B cell (primary cell): ENCODE measurements at regions not wholly inside any gene's neighbourhood (a gene's known extent, or its start where the extent isn't known, plus 50 kb on each side); places are given as distances from the start of the nearest gene placed in this dataset.
"Not testable (repeated sequence)": the region's sequence is repeated elsewhere in the genome, so short reads cannot be mapped to it uniquely, and the experiment has no call there.

Source experiments
- ATAC-seq: fragments of 200-7000 bp; cut with Tn5 transposase; one replicate; pipeline ENCODE4 v1.10.0; 2021; ENCODE audit warnings: low read depth, mild to moderate bottlenecking, moderate number of reproducible peaks, moderate library complexity
- CTCF ChIA-PET: fragments of 350-600 bp; sonication (Branson Sonifier 250); formaldehyde crosslinking; loops from one replicate; lab custom pipeline; 2021; ENCODE audit warnings: antibody characterized with exemption, inconsistent platforms; lab: Charles Lee
- POLR2A ChIA-PET: fragments of 350-600 bp; sonication (Branson Sonifier 250); formaldehyde crosslinking; loops from one replicate; lab custom pipeline; 2021; ENCODE audit warnings: antibody characterized with exemption; lab: Charles Lee
- DNase-seq: peaks from one replicate; pipeline ENCODE4 v3.0.0; 2013
- H2AFZ ChIP-seq: 2 replicates; pipeline ENCODE4 v1.6.1; 2012; ENCODE audit warnings: mild to moderate bottlenecking, low read depth, low read length; ENCODE audit not compliant: insufficient read depth, poor library complexity, severe bottlenecking
- H3K27ac ChIP-seq, 2 donors: 1 replicate in 1 of 2; 2 replicates in 1 of 2; pipeline ENCODE4 v1.5.1; 2012 to 2013; ENCODE audit warnings: low read length in 2 of 2, mild to moderate bottlenecking in 2 of 2, moderate library complexity in 1 of 2
- H3K27me3 ChIP-seq, 4 experiments: fragments of 200-600 bp in 1 of 4; sonication (generic) in 1 of 4; replicated peaks in 1 of 4; 1 replicate in 2 of 4; 2 replicates in 2 of 4; pipeline versions ENCODE4 v1.6.1 to v1.7.0; 2013 to 2016; ENCODE audit warnings: low read length in 3 of 4, mild to moderate bottlenecking in 2 of 4, mixed read lengths in 1 of 4, moderate library complexity in 1 of 4; ENCODE audit not compliant: insufficient read depth in 4 of 4, control insufficient read depth in 3 of 4; ENCODE audit errors: control extremely low read depth in 1 of 4
- H3K36me3 ChIP-seq, 2 experiments: replicated peaks in 1 of 2; 1 replicate in 1 of 2; 2 replicates in 1 of 2; pipeline versions ENCODE4 v1.6.1 to v1.7.1; 2013; ENCODE audit warnings: low read length in 1 of 2; ENCODE audit not compliant: insufficient read depth in 2 of 2, control insufficient read depth in 1 of 2; ENCODE audit errors: control extremely low read depth in 1 of 2, extremely low read depth in 1 of 2
- H3K4me1 ChIP-seq, 2 donors: fragments of 200-600 bp in 1 of 2; sonication (generic) in 1 of 2; 1 replicate in 1 of 2; 2 replicates in 1 of 2; pipeline versions ENCODE4 v1.5.1 to v1.6.1; 2013 to 2017; ENCODE audit warnings: low read length in 2 of 2; ENCODE audit not compliant: control insufficient read depth in 2 of 2, insufficient read depth in 2 of 2
- H3K4me2 ChIP-seq: replicated peaks from 2 replicates; pipeline ENCODE3; 2012; ENCODE audit warnings: mild to moderate bottlenecking, low read depth, low read length; ENCODE audit not compliant: poor library complexity, severe bottlenecking
- H3K4me3 ChIP-seq, 5 experiments: fragments of 200-600 bp in 1 of 5; sonication (generic) in 1 of 5; 1 replicate in 3 of 5; 2 replicates in 2 of 5; pipeline versions ENCODE4 v1.5.1 to v1.7.0; 2011 to 2016; ENCODE audit warnings: low read length in 4 of 5, mild to moderate bottlenecking in 4 of 5, low read depth in 2 of 5, control low read depth in 1 of 5, moderate library complexity in 1 of 5; ENCODE audit not compliant: insufficient read depth in 1 of 5; ENCODE audit errors: control extremely low read depth in 1 of 5, extremely low read depth in 1 of 5
- H3K79me2 ChIP-seq: fragments of 200-600 bp; sonication (generic); one replicate; pipeline ENCODE4 v1.6.0; 2016; ENCODE audit warnings: low read length; ENCODE audit not compliant: control insufficient read depth, insufficient read depth
- H3K9ac ChIP-seq: fragments of 200-600 bp; sonication (generic); 2 replicates; pipeline ENCODE4 v1.6.1; 2017; ENCODE audit warnings: mild to moderate bottlenecking, low read length, moderate library complexity
- H3K9me3 ChIP-seq, 3 donors: one replicate each; pipeline versions ENCODE4 v1.6.1 to v1.7.1; 2013; ENCODE audit warnings: low read length in 2 of 3; ENCODE audit not compliant: control insufficient read depth in 2 of 3, insufficient read depth in 1 of 3; ENCODE audit errors: control extremely low read depth in 1 of 3
- H4K20me1 ChIP-seq: 2 replicates; pipeline ENCODE4 v1.6.0; 2012; ENCODE audit warnings: mild to moderate bottlenecking, low read length; ENCODE audit not compliant: insufficient read depth, control insufficient read depth, poor library complexity, severe bottlenecking
- H3K27ac Mint-ChIP-seq: one replicate; pipeline ENCODE4 v1.8.0; 2021; ENCODE audit warnings: mixed read lengths
- H3K27me3 Mint-ChIP-seq: one replicate; pipeline ENCODE4 v1.8.0; 2021; ENCODE audit warnings: mixed read lengths
- H3K4me1 Mint-ChIP-seq: one replicate; pipeline ENCODE4 v1.8.0; 2021; ENCODE audit warnings: mixed read lengths
- H3K4me3 Mint-ChIP-seq: one replicate; pipeline ENCODE4 v1.8.0; 2021; ENCODE audit warnings: mixed read lengths
- H3K9me3 Mint-ChIP-seq: one replicate; pipeline ENCODE4 v1.8.0; 2022; ENCODE audit warnings: mixed read lengths; ENCODE audit not compliant: insufficient read depth
- EZH2 ChIP-seq: IDR thresholded peaks from 2 replicates; pipeline ENCODE4 v1.6.1; 2012; ENCODE audit warnings: borderline replicate concordance, low read depth, mild to moderate bottlenecking, moderate library complexity, low read length; ENCODE audit not compliant: insufficient read depth, poor library complexity, severe bottlenecking
- WGBS: methylation state at CpG from one replicate; pipeline ENCODE4 v1.1.5; 2013; ENCODE audit warnings: missing lambda C conversion rate; ENCODE audit not compliant: insufficient coverage; 5-methylcytosine and 5-hydroxymethylcytosine counted together
- intact Hi-C: fragments of 100-400 bp; cut with micrococcal nuclease; formaldehyde crosslinking; loops from one replicate; pipeline ENCODE4 v1.10.0; 2022
- TF ChIP-seq, protein P1 (sequence below): fragments of 200-600 bp; IDR thresholded peaks from one replicate; pipeline ENCODE4 v1.8.0; 2022; ENCODE audit warnings: antibody characterized with exemption, mild to moderate bottlenecking

- Histone ChIP-seq H3K27me3 (no peaks in the 10 kb centered on the region), H3K9ac (no peak overlapping the region), H3K79me2 (no peaks in the 10 kb centered on the region), H3K27ac (no peak overlapping the region), H3K4me2 (no peak overlapping the region), H3K4me3 (no peak overlapping the region), H4K20me1 (no peaks in the 10 kb centered on the region), H2AFZ (no peak overlapping the region), H3K4me1 (no peaks in the 10 kb centered on the region), H3K36me3 (no peaks in the 10 kb centered on the region), H3K9me3 (no peaks in the 10 kb centered on the region)
- intact Hi-C loops, result no loop called here
- DNase-seq (no peak), ATAC-seq (no peak)
- H3K9me3 Mint-ChIP-seq, result no peaks in the 10 kb centered on the region
- no peaks in the 10 kb centered on the region for H3K4me1 Mint-ChIP-seq
- CTCF ChIA-PET, result no interaction called here
- POLR2A ChIA-PET, result no interaction called here
- no peak overlapping the region for H3K27ac Mint-ChIP-seq
- H3K27me3 Mint-ChIP-seq, result peaks cover 8% of the 10 kb centered on the region
- no peak overlapping the region for H3K4me3 Mint-ChIP-seq
- TF ChIP-seq EZH2, result no peak
- TF ChIP-seq, protein P1, sequence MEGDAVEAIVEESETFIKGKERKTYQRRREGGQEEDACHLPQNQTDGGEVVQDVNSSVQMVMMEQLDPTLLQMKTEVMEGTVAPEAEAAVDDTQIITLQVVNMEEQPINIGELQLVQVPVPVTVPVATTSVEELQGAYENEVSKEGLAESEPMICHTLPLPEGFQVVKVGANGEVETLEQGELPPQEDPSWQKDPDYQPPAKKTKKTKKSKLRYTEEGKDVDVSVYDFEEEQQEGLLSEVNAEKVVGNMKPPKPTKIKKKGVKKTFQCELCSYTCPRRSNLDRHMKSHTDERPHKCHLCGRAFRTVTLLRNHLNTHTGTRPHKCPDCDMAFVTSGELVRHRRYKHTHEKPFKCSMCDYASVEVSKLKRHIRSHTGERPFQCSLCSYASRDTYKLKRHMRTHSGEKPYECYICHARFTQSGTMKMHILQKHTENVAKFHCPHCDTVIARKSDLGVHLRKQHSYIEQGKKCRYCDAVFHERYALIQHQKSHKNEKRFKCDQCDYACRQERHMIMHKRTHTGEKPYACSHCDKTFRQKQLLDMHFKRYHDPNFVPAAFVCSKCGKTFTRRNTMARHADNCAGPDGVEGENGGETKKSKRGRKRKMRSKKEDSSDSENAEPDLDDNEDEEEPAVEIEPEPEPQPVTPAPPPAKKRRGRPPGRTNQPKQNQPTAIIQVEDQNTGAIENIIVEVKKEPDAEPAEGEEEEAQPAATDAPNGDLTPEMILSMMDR, result no peak
- 80% methylated on average over 1 of the region's 2 CpGs for WGBS
These were observed 76.5 kb upstream of the DTNBP1 start for GRCh38 chr6:15739353-15739752.

DNA sequence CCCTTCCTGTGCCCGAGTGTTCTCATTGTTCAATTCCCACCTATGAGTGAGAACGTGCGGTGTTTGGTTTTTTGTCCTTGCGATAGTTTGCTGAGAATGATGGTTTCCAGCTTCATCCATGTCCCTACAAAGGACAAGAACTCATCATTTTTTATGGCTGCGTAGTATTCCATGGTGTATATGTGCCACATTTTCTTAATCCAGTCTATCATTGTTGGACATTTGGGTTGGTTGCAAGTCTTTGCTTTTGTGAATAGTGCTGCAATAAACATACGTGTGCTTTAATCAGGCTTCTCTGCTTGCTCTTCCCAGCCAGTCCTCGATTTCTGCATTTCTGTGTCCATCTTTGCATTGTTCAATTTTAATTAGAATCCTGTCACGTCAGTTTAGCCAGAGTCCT lies 75.4 kb upstream of the DTNBP1 start:
- intact Hi-C loops, H3K27me3 ChIP-seq, CTCF ChIA-PET, H3K4me3 Mint-ChIP-seq, H3K9me3 ChIP-seq, H2AFZ ChIP-seq, H3K9ac ChIP-seq, H3K4me3 ChIP-seq, H3K4me1 Mint-ChIP-seq, POLR2A ChIA-PET, H3K27ac Mint-ChIP-seq, H4K20me1 ChIP-seq, ATAC-seq, H3K4me2 ChIP-seq, H3K79me2 ChIP-seq, H3K4me1 ChIP-seq, H3K36me3 ChIP-seq, H3K27me3 Mint-ChIP-seq, H3K27ac ChIP-seq, DNase-seq, H3K9me3 Mint-ChIP-seq: not testable (repeated sequence)
- 61% methylated on average over 3 of the region's 8 CpGs for WGBS
